ENCODE measurements at regions not wholly inside any gene's neighbourhood (a gene's known extent, or its start where the extent isn't known, plus 50 kb on each side); places are given as distances from the start of the nearest gene placed in this dataset.

DNA sequence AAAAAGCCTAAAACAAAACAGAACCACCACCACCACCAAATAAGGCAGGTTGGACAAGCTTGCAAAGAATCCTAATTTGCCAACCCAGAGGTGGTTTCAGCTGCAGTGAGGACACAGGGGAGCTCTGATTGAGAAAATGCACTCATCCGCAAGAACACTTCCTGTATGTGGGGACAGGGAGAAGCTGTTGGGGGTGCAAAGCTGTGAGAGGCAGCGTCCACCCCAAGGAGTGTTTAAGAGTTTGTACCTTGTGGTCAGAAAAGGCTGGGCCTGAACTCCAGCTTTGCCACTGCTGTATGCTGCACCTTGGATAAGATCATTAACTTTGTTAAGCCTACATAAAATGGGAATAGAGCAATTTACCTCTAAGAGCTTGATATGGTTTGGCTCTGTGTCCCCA is 511.7 kb downstream of the BNC2 start:
- H3K9ac ChIP-seq (ENCODE audit: low read length): no peak overlapping the region
- no peaks in the 10 kb centered on the region for H3K9me3 ChIP-seq (ENCODE audit: low read length)
- H3K27ac ChIP-seq (ENCODE audit: low read depth, low read length, poor library complexity, severe bottlenecking): no peak overlapping the region
- H3K4me1 ChIP-seq (ENCODE audit: insufficient read depth, low read length, severe bottlenecking): no peaks in the 10 kb centered on the region
- H3K4me3 ChIP-seq (ENCODE audit: low read depth, low read length, poor library complexity, severe bottlenecking): no peak overlapping the region
- no peaks in the 10 kb centered on the region for H3K9me2 ChIP-seq (ENCODE audit: low read depth, low read length)
- TF ChIP-seq, protein P1, sequence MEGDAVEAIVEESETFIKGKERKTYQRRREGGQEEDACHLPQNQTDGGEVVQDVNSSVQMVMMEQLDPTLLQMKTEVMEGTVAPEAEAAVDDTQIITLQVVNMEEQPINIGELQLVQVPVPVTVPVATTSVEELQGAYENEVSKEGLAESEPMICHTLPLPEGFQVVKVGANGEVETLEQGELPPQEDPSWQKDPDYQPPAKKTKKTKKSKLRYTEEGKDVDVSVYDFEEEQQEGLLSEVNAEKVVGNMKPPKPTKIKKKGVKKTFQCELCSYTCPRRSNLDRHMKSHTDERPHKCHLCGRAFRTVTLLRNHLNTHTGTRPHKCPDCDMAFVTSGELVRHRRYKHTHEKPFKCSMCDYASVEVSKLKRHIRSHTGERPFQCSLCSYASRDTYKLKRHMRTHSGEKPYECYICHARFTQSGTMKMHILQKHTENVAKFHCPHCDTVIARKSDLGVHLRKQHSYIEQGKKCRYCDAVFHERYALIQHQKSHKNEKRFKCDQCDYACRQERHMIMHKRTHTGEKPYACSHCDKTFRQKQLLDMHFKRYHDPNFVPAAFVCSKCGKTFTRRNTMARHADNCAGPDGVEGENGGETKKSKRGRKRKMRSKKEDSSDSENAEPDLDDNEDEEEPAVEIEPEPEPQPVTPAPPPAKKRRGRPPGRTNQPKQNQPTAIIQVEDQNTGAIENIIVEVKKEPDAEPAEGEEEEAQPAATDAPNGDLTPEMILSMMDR (IDR thresholded peaks at IDR 0.05; ENCODE audit: low read length): no peak
- TF ChIP-seq EZH2 (IDR thresholded peaks at IDR 0.05; ENCODE audit: borderline replicate concordance, low read length): no peak
- no peaks in the 10 kb centered on the region for H3F3A ChIP-seq (ENCODE audit: insufficient read depth, low read length)
- no peaks in the 10 kb centered on the region for H3K79me2 ChIP-seq (ENCODE audit: insufficient read depth, low read length)
- H3K4me2 ChIP-seq (ENCODE audit: low read length): no peak overlapping the region
- H3K36me3 ChIP-seq (ENCODE audit: insufficient read depth, low read length): no peaks in the 10 kb centered on the region
- no peaks in the 10 kb centered on the region for H3K27me3 ChIP-seq (ENCODE audit: insufficient read depth, low read length)
- H2AFZ ChIP-seq (ENCODE audit: low read length): no peak overlapping the region
- no peaks in the 10 kb centered on the region for H4K20me1 ChIP-seq (ENCODE audit: insufficient read depth, low read length)

Measured in OCI-LY1 (cell line).